ENCODE measurements at regions not wholly inside any gene's neighbourhood (a gene's known extent, or its start where the extent isn't known, plus 50 kb on each side); places are given as distances from the start of the nearest gene placed in this dataset.

GRCh38 chr1:115457289-115457688 is 119.2 kb upstream of the NGF start:
- TF ChIP-seq CTCF (IDR thresholded peaks at IDR 0.05) (no peak), POLR2A (IDR thresholded peaks at IDR 0.05) (no peak)
